B cell (primary cell): ENCODE measurements at regions not wholly inside any gene's neighbourhood (a gene's known extent, or its start where the extent isn't known, plus 50 kb on each side); places are given as distances from the start of the nearest gene placed in this dataset.

ENCODE experiments used
- EZH2 ChIP-seq: IDR thresholded peaks from 2 replicates; pipeline ENCODE4 v1.6.1; 2012; ENCODE audit warnings: borderline replicate concordance, low read depth, mild to moderate bottlenecking, moderate library complexity, low read length; ENCODE audit not compliant: insufficient read depth, poor library complexity, severe bottlenecking
- TF ChIP-seq, protein P1 (sequence below): fragments of 200-600 bp; IDR thresholded peaks from one replicate; pipeline ENCODE4 v1.8.0; 2022; ENCODE audit warnings: antibody characterized with exemption, mild to moderate bottlenecking

DNA sequence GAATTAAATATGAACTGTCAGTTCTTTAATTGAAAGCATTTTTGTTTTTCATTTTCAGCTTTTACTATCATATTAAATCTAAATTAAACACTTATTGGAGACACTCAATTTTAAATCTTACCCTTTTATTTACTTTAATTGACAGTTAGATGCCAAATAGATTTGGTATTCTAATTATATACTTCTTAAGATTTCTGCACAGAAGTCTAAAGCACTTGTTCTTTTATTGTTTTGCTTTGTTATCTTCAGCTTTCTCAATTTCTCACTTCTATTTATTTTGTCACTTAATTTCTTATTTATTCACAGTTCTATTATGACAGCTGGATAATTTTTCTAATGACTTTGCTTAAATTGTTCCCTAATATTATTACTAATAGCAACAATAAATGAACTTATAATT, 1397.3 kb upstream of the MIR17HG start:
- TF ChIP-seq, protein P1, sequence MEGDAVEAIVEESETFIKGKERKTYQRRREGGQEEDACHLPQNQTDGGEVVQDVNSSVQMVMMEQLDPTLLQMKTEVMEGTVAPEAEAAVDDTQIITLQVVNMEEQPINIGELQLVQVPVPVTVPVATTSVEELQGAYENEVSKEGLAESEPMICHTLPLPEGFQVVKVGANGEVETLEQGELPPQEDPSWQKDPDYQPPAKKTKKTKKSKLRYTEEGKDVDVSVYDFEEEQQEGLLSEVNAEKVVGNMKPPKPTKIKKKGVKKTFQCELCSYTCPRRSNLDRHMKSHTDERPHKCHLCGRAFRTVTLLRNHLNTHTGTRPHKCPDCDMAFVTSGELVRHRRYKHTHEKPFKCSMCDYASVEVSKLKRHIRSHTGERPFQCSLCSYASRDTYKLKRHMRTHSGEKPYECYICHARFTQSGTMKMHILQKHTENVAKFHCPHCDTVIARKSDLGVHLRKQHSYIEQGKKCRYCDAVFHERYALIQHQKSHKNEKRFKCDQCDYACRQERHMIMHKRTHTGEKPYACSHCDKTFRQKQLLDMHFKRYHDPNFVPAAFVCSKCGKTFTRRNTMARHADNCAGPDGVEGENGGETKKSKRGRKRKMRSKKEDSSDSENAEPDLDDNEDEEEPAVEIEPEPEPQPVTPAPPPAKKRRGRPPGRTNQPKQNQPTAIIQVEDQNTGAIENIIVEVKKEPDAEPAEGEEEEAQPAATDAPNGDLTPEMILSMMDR = no peak
- TF ChIP-seq EZH2 = no peak
